ENCODE measurements at regions not wholly inside any gene's neighbourhood (a gene's known extent, or its start where the extent isn't known, plus 50 kb on each side); places are given as distances from the start of the nearest gene placed in this dataset.

GRCh38 chr13:65868099-65868498, 1362.0 kb downstream of the PCDH9 start:
- H3K27me3 ChIP-seq: no peaks in the 10 kb centered on the region
- H3K4me1 ChIP-seq: no peaks in the 10 kb centered on the region
- TF ChIP-seq CTCF (IDR thresholded peaks at IDR 0.05; ENCODE audit: low read depth, low read length): no peak
- H3K36me3 ChIP-seq: no peaks in the 10 kb centered on the region
- H3K9me3 ChIP-seq: no peaks in the 10 kb centered on the region
- no peak for DNase-seq
- H3K4me3 ChIP-seq (ENCODE audit: low read depth, low read length): no peak overlapping the region

- Histone ChIP-seq H3K36me3 (no peaks in the 10 kb centered on the region), H3K27me3 (no peaks in the 10 kb centered on the region)
- no peak for TF ChIP-seq CTCF (IDR thresholded peaks at IDR 0.05; ENCODE audit: low read depth, low read length)
These were observed 1364.0 kb downstream of the PCDH9 start for GRCh38 chr13:65866138-65866537.

GRCh38 chr13:65865206-65865605, 1364.9 kb downstream of the PCDH9 start:
- DNase-seq: no peak
- Histone ChIP-seq H3K4me3 (ENCODE audit: low read depth, low read length) (no peak overlapping the region), H3K9me3 (no peaks in the 10 kb centered on the region), H3K36me3 (no peaks in the 10 kb centered on the region), H3K27me3 (no peaks in the 10 kb centered on the region), H3K4me1 (no peaks in the 10 kb centered on the region)
- TF ChIP-seq CTCF (IDR thresholded peaks at IDR 0.05; ENCODE audit: low read depth, low read length): no peak

More at GRCh38 chr13:65866138-65866537, 1364.0 kb downstream of the PCDH9 start:
- no peak for DNase-seq
- H3K4me1 ChIP-seq: no peaks in the 10 kb centered on the region
- H3K9me3 ChIP-seq: no peaks in the 10 kb centered on the region
- no peak overlapping the region for H3K4me3 ChIP-seq (ENCODE audit: low read depth, low read length)

DNA sequence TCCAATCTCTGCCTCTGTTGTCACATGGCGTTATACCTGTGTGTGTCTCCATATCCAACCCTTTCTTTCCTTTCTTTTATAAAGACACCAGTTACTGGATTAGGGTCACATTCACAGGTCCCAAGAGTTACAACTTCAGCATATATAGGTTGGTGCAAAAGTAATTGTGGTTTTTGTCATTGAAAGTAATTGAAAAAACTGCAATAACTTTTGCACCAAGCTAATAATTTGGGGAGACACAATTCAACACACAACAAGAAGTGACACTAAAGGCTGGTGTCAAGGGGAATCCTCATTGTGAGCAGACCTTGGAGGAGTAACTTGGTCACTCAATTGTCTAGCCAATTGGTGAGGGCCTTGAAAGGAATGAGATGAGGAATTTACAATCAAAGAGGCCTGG, 1366.1 kb downstream of the PCDH9 start:
- no peak for DNase-seq
- Histone ChIP-seq H3K4me3 (ENCODE audit: low read depth, low read length) (no peak overlapping the region), H3K9me3 (no peaks in the 10 kb centered on the region), H3K4me1 (no peaks in the 10 kb centered on the region), H3K27me3 (no peaks in the 10 kb centered on the region), H3K36me3 (no peaks in the 10 kb centered on the region)
- no peak for TF ChIP-seq CTCF (IDR thresholded peaks at IDR 0.05; ENCODE audit: low read depth, low read length)

DNA sequence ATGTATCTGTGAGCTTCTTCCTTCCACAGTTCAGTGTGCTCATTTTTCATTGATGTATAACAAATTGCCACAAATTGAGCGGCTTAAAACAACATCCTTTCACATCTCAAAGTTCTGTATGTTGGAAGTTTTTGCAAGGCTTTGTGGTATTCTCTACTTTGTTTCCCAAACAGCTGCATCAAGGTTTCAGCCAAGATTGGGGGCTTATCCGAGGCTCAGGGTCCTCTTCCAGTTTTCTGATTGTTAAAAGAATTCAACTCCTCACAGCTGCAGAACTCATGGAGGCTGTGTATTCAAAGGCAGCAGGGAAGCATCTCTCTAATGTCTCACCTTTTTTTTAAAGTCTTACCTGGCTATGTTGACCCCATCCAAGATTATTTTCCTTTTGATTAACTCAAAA, 1369.8 kb downstream of the PCDH9 start:
- no peak for TF ChIP-seq CTCF (IDR thresholded peaks at IDR 0.05; ENCODE audit: low read depth, low read length)
- Histone ChIP-seq H3K36me3 (no peaks in the 10 kb centered on the region), H3K4me3 (ENCODE audit: low read depth, low read length) (no peak overlapping the region), H3K4me1 (no peaks in the 10 kb centered on the region; the same call in 1 of the 2 replicates), H3K27me3 (no peaks in the 10 kb centered on the region), H3K9me3 (no peaks in the 10 kb centered on the region)
- no peak for DNase-seq

GRCh38 chr13:65857942-65858565, 1372.1 kb downstream of the PCDH9 start:
- Histone ChIP-seq H3K9me3 (no peaks in the 10 kb centered on the region), H3K4me1 (no peaks in the 10 kb centered on the region; the same call in 1 of the 2 replicates), H3K36me3 (no peaks in the 10 kb centered on the region), H3K4me3 (ENCODE audit: low read depth, low read length) (no peak overlapping the region), H3K27me3 (no peaks in the 10 kb centered on the region)
- DNase-seq: no peak
- no peak for TF ChIP-seq CTCF (IDR thresholded peaks at IDR 0.05; ENCODE audit: low read depth, low read length)

Measured in BE2C (cell line).